Sigmoid colon (tissue), 6 donors: ENCODE measurements at regions not wholly inside any gene's neighbourhood (a gene's known extent, or its start where the extent isn't known, plus 50 kb on each side); places are given as distances from the start of the nearest gene placed in this dataset.
"Not testable (repeated sequence)": the region's sequence is repeated elsewhere in the genome, so short reads cannot be mapped to it uniquely, and the experiment has no call there.

Experiments
- DNase-seq: peaks from one replicate; pipeline ENCODE4 v3.0.0-alpha.2; 2019
- H3K27ac ChIP-seq, 4 donors: fragments of 200-600 bp; sonication (generic); one replicate each; pipeline ENCODE4 v1.5.1; 2016 to 2019; ENCODE audit warnings: mild to moderate bottlenecking in 1 of 4
- H3K27me3 ChIP-seq, 3 donors: fragments of 200-600 bp; sonication (generic); one replicate each; pipeline ENCODE4 v1.5.1; 2019; ENCODE audit warnings: mild to moderate bottlenecking in 1 of 3
- H3K36me3 ChIP-seq, 4 donors: fragments of 200-600 bp; sonication (generic); one replicate each; pipeline ENCODE4 v1.5.1; 2016 to 2019
- H3K4me1 ChIP-seq, 4 donors: fragments of 200-600 bp; sonication (generic); one replicate each; pipeline ENCODE4 v1.5.1; 2017 to 2019
- H3K4me3 ChIP-seq, 4 donors: fragments of 200-600 bp; sonication (generic); one replicate each; pipeline ENCODE4 v1.5.1; 2017 to 2019; ENCODE audit warnings: mild to moderate bottlenecking in 2 of 4, moderate library complexity in 1 of 4
- H3K9me3 ChIP-seq, 4 donors: fragments of 200-600 bp in 3 of 4; sonication (generic) in 3 of 4; one replicate each; pipeline versions ENCODE4 v1.5.1 to v1.6.1; 2013 to 2019
- EP300 ChIP-seq, 4 donors: sonication (generic); formaldehyde crosslinking; IDR thresholded peaks; one replicate each; pipeline ENCODE4 v1.6.1; 2017; ENCODE audit warnings: antibody characterized with exemption in 4 of 4
- POLR2A ChIP-seq, 2 donors: fragments of 450-650 bp; IDR thresholded peaks; one replicate each; pipeline ENCODE4 v1.6.1; 2016; ENCODE audit warnings: antibody characterized with exemption in 2 of 2, mild to moderate bottlenecking in 2 of 2, moderate library complexity in 2 of 2
- POLR2AphosphoS5 ChIP-seq, 4 donors: sonication (generic); formaldehyde crosslinking; IDR thresholded peaks; one replicate each; pipeline ENCODE4 v1.6.1; 2017; ENCODE audit warnings: antibody characterized with exemption in 4 of 4
- WGBS, 2 donors: extraction: QIAGEN DNeasy Blood & Tissue Kit; methylation state at CpG; one replicate each; pipeline ENCODE4 v1.1.7; 2013; 5-methylcytosine and 5-hydroxymethylcytosine counted together
- intact Hi-C: fragments of 100-400 bp; cut with DNase I; formaldehyde crosslinking; loops from one replicate; pipeline ENCODE4 v1.15.1; 2023
- TF ChIP-seq, protein P1 (sequence below), 4 experiments: fragments of 450-650 bp in 3 of 4; fragments of 200-600 bp in 1 of 4; IDR thresholded peaks; one replicate each; pipeline ENCODE4 v1.5.1; 2016 to 2019; ENCODE audit warnings: antibody characterized with exemption in 4 of 4, mild to moderate bottlenecking in 3 of 4, moderate library complexity in 2 of 4
- donor health status: healthy with polysubstance abuse.
- donor health status: healthy.

DNA sequence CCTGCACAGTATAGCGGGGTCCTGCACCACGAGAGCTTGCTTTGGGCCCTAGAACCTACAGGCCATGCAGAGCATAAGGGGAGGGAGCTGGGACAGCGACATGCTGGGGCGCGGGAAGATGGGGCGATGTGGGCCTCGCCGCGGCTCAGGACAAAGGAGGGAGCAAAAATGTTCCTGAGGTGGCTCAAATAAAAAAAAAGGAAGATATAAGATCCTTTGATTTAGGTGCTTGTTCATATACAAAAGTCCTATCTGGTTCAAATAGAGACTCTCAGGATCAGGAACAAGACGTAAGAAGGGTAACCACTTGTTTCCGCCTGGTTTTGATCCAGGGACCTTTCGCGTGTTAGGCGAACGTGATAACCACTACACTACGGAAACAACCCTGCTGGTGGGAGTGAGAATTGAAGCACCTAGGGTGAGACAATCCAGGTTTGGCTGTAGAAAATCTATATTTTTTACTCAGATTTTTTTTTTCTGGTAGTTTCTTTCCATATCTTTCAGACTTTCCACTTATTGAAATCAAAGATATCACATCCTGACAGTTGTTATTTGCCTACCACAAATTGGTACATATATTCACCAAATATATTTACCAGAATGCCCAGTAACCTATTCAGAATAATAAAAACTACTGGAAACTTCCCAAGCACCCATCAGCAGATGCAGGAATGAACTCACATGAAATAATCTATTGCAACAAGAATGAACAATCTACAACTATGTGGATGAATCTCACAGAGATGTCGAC is 177.9 kb upstream of the ZNF184 start:
- 12 to 37% methylated on average over 17 of the region's 17 CpGs for WGBS, 2 donors
- TF ChIP-seq POLR2A (IDR thresholded peaks at IDR 0.05) = no peak
- TF ChIP-seq POLR2AphosphoS5 (IDR thresholded peaks at IDR 0.05) = no peak
- TF ChIP-seq, protein P1, sequence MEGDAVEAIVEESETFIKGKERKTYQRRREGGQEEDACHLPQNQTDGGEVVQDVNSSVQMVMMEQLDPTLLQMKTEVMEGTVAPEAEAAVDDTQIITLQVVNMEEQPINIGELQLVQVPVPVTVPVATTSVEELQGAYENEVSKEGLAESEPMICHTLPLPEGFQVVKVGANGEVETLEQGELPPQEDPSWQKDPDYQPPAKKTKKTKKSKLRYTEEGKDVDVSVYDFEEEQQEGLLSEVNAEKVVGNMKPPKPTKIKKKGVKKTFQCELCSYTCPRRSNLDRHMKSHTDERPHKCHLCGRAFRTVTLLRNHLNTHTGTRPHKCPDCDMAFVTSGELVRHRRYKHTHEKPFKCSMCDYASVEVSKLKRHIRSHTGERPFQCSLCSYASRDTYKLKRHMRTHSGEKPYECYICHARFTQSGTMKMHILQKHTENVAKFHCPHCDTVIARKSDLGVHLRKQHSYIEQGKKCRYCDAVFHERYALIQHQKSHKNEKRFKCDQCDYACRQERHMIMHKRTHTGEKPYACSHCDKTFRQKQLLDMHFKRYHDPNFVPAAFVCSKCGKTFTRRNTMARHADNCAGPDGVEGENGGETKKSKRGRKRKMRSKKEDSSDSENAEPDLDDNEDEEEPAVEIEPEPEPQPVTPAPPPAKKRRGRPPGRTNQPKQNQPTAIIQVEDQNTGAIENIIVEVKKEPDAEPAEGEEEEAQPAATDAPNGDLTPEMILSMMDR (IDR thresholded peaks at IDR 0.05) = no peak
- no peak for TF ChIP-seq EP300 (IDR thresholded peaks at IDR 0.05)
- Histone ChIP-seq H3K9me3 (peaks cover 0 to 4% (median 0%) of the 10 kb centered on the region in 4 donors), H3K27me3 (peaks cover 0 to 85% (median 21%) of the 10 kb centered on the region in 3 donors), H3K4me3 (no peak overlapping the region), H3K27ac (no peak overlapping the region), H3K4me1 (no peaks in the 10 kb centered on the region), H3K36me3 (no peaks in the 10 kb centered on the region)
- intact Hi-C loops = no loop called here
- no peak for DNase-seq

DNA sequence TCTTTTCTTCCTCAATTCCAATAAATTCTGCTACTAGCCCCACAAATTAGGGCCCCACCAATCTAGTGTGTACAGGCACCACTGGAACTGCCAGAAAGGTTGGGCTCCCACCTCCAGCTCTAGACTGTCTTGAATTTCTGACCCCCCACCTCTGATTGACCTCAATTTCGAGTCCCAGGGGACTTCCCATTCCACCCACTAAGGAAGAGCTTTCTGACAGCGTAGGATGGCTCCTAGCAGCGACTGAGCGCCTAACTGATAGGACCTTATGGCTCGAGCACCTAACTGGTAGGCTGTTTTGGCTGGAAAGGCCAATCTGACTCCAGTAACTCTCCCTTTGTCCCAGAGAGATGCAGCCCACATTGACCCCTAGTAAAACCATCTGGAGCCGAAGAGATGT is 171.6 kb upstream of the ZNF184 start:
- Histone ChIP-seq H3K9me3 (peaks cover 0 to 10% (median 0%) of the 10 kb centered on the region in 4 donors), H3K27ac (no peak overlapping the region), H3K4me1 (no peaks in the 10 kb centered on the region), H3K4me3 (no peak overlapping the region), H3K27me3 (peaks cover 0 to 53% (median 6%) of the 10 kb centered on the region in 3 donors), H3K36me3 (no peaks in the 10 kb centered on the region)
- DNase-seq = no peak
- TF ChIP-seq POLR2A (IDR thresholded peaks at IDR 0.05) = no peak
- TF ChIP-seq POLR2AphosphoS5 (IDR thresholded peaks at IDR 0.05) = no peak
- TF ChIP-seq, protein P1 (IDR thresholded peaks at IDR 0.05) = no peak
- TF ChIP-seq EP300 (IDR thresholded peaks at IDR 0.05) = no peak
- 65 to 68% methylated on average over 6 of the region's 6 CpGs for WGBS, 2 donors
- intact Hi-C loops = no loop called here

DNA sequence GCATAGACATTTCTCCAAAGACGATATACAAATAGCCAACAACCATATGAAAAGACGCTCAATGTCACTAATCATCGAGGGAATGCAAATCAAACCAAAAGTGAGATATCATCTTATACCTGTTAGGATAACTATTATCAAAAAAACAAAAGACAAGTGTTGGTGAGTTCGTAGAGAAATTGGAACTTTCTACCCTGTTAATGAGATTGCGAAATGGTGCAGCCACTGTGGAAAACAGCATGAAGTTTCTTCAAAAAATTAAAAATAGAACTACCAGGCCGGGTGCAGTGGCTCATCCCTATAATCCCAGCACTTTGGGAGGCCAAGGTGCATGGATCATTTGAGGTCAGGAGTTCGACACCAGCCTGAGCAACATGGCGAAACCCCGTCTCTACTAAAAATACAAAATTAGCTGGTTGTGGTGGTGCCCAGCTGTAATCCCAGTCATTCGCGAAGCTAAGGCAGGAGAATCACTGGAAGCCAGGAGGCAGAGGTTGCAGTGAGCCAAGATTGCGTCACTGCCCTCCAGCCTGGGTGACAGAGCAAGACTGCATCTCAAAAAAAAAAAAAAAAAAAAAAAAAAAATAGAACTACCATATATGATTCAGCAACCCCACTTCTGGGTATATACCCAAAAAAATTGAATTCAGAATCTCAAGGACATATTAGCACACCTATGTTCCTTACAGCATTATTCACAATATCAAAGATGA is 170.0 kb upstream of the ZNF184 start:
- intact Hi-C loops = no loop called here
- no peak overlapping the region for H3K4me3 ChIP-seq
- DNase-seq = no peak
- H3K9me3 ChIP-seq = peaks cover 0 to 10% (median 0%) of the 10 kb centered on the region in 4 donors
- no peak overlapping the region for H3K27ac ChIP-seq
- TF ChIP-seq EP300 (IDR thresholded peaks at IDR 0.05) (no peak), POLR2AphosphoS5 (IDR thresholded peaks at IDR 0.05) (no peak), POLR2A (IDR thresholded peaks at IDR 0.05) (no peak)
- TF ChIP-seq, protein P1 (IDR thresholded peaks at IDR 0.05) = no peak
- H3K27me3 ChIP-seq = peaks cover 0 to 44% (median 6%) of the 10 kb centered on the region in 3 donors
- no peaks in the 10 kb centered on the region for H3K4me1 ChIP-seq
- 88 to 93% methylated on average over 12 of the region's 12 CpGs for WGBS, 2 donors
- H3K36me3 ChIP-seq = no peaks in the 10 kb centered on the region

DNA sequence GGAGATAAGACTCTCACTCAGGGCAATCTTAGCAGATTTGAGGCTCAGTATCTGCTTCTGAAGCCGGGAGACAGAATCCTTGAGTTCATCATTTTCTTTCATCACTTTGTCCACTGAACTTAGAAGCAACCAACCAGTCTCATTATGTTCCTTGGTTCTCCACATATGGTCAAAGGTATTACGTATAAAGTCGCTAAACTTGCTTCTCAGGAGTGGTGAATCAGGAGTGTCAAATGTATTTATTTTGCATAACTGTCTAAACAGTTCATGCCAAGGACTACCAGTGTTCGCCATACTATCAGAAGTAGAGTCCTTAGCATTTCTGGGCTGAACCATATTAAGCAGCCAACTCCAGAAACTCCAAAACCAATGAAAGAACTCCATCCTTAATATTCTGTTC is 163.0 kb upstream of the ZNF184 start:
- H3K4me1 ChIP-seq = not testable (repeated sequence)

DNA sequence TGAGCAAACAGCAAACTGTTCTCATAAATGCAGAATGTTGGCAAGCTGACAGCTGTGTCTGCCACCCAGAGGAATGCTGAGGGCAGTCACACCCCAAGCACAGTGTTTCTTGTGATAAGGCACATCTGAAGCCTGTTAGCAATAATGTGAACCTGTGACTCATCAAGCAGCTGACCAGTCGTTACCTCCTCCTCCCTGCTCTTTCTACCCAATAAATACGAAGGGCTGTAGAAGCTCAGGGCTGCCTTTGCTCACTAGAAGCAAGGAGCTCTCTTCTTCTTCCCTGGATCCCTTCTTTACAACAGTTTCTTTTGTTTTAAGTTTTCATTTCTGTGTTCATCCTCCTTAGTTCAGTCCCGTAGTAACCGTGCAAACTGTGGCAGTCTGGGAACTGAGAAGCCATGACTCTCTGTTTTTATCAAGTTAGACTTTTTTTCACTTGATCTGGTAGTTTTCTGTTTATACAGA is 160.3 kb upstream of the ZNF184 start:
- DNase-seq, H3K4me3 ChIP-seq, H3K27ac ChIP-seq, H3K36me3 ChIP-seq, H3K9me3 ChIP-seq, intact Hi-C loops: not testable (repeated sequence)
- peaks cover 0 to 69% (median 18%) of the 10 kb centered on the region in 3 donors for H3K27me3 ChIP-seq
- WGBS, 2 donors = 59 to 73% methylated on average over 4 of the region's 4 CpGs
- peaks cover 0 to 11% (median 9%) of the 10 kb centered on the region in 4 donors for H3K4me1 ChIP-seq

More for the DNA sequence above, 163.0 kb upstream of the ZNF184 start:
- intact Hi-C loops, H3K27ac ChIP-seq, DNase-seq, H3K4me3 ChIP-seq, H3K9me3 ChIP-seq, H3K36me3 ChIP-seq: not testable (repeated sequence)
- peaks cover 0 to 51% (median 15%) of the 10 kb centered on the region in 3 donors for H3K27me3 ChIP-seq
- 84 to 85% methylated on average over 4 of the region's 4 CpGs for WGBS, 2 donors
